ENCODE measurements at regions not wholly inside any gene's neighbourhood (a gene's known extent, or its start where the extent isn't known, plus 50 kb on each side); places are given as distances from the start of the nearest gene placed in this dataset.

DNA sequence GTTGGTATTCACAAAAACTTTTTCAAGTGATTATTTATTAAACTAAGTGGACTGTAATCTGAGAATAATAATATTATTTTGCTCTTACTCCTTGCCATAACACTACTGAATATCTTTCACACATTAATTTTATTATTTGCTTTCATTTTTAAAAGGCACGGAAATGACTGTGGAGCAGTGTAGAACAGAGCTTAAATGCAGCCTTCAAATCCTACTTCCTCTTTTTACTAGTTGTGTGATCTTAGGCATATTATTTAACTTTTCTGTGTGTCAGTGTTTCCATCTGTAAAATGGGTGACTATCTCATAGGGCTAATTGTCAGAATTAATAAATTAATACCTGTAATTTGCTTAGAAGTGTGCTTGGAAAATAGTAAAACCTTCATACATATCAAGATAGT is 55.5 kb upstream of the SLC8A1 start:
- DNase-seq (ENCODE audit: low read depth), result no peak

DNA sequence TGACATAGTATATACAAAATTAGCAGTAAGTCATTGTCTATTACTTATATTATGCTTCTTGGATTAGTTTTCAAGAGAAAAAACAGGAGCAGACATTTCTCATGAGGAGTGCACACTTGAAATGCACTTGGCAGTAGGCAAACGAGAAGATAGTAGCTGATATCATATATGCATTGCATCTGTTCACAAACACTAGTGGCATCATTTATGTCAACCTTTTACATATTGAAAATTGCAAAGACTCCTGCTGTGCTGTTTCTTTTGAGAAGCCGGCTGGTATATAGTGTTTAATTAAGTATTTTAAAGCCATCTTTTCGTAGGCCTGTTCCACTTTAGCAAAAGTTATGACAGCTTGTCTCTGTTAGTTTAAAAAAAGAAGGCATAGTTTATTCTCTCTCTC is 58.4 kb upstream of the SLC8A1 start:
- no peak for DNase-seq (ENCODE audit: low read depth)

DNA sequence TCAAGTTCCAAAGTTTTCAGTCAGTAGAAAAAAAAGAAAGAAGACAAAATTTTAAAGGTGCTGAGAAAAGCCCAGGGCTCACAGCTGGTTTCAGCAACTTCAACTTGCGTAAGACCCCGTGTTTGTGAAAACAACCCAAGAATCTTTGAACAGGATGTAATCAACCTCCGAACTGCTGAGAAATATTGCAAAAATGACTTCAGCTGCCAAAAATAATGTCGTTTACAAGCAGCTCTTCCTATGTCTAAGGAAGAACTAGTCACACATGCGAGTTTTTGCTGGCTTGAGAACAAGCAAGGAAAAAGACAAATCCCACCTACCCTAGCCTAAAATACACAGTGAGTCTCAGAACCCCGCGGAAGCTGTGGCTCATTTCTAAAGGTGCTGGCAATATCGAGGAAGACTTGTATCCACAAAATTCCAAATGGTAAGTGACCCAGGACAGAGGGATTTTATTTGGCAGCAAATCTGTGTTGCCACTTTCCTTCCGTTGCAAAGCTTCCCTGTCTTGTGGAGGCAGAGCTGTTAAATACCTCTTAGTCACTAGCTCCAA is 59.8 kb upstream of the SLC8A1 start:
- peak; percentile 55 for DNase-seq (ENCODE audit: low read depth)

DNA sequence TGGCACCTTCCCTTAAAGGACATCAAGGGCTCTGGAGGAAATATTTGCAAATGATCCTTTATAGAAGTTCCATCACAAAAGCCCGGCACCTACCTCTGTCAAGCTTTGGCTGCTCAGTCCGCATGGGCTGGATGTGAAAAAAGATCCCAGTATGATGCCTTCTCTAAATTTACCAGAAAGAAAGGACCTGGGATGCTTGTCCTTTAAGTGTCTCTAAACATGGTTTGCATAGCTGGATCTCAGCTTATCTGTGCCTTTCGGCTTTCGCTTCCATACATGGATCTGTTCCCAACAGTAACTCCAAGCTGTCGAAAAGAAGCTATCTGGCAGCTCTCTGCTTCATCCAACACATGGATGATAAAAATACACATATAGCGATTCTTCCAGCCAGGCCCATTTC is 60.4 kb upstream of the SLC8A1 start:
- DNase-seq (ENCODE audit: low read depth), result no peak

DNA sequence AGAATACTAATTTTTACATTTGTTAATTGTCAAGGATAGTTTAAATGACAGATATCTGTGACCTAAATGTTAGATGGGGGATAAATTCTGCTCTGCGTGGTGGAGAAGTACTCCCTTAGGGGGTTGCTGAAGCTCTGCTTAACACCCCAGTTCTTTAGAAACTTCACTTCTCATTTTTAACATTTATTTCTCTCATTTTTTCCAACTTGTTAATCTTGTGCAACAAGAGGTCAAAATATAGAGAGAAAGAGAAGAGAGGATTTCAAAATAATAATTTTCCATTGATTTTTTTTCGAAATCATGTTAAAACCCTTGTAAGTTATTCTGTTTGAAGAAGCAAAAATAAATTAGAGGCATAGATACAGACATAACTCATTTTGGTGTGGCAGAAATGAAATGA is 61.3 kb upstream of the SLC8A1 start:
- no peak for DNase-seq (ENCODE audit: low read depth)

DNA sequence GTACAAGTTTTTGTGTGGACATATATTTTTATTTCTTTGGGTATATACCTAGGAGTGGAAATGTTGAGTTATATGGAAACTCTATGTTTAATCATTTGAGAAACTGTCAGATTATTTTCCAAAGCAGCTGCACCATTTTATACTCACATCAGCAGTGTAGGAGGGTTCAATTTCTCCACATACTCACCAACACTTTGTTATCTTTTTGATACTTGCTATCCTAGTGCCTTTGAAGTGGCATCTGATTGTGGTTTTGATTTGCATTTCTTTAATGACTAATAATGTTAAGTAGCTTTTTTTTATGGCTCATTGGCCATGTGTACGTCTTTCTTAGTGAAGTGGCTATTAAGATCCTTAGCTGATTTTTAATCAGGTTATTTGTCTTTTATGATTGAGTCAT is 64.7 kb upstream of the SLC8A1 start:
- DNase-seq (ENCODE audit: low read depth), result no peak

DNA sequence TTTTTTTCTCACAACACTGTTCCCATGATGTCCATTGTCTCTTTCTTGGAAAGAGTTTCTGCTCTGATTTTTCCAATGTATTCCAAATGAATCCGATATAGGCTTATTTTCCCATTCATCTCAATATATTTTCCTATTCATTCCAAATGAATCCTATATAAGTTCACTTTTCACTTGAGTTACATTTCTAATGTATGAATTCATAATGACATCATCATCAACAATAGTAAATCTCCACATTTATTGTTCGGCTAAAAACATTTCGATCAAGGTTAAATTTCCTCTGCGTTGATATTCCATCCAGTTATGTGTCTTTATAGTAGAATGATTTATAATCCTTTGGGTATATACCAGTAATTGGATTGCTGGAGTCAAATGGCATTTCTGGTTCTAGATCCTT is 76.7 kb upstream of the SLC8A1 start:
- DNase-seq (ENCODE audit: low read depth), result no peak

DNA sequence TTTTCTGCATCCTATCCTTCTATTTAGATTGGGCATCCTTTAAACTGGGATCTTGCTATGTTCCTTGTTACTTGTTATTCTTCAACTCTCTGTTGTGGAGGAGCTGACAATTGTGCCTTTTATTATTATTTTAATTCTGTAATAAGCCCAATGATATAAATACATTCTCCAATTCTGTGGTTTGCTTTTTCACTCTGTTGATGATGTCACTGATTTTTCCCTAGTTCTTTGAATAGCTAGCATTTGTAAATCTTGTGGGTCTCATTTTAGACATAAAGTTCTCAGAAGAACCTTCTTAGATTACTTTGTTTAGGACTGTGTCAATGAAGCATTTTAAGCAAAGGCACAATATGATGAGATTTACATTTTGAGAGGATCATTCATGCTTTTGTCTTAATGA is 79.5 kb upstream of the SLC8A1 start:
- DNase-seq (ENCODE audit: low read depth), result no peak

DNA sequence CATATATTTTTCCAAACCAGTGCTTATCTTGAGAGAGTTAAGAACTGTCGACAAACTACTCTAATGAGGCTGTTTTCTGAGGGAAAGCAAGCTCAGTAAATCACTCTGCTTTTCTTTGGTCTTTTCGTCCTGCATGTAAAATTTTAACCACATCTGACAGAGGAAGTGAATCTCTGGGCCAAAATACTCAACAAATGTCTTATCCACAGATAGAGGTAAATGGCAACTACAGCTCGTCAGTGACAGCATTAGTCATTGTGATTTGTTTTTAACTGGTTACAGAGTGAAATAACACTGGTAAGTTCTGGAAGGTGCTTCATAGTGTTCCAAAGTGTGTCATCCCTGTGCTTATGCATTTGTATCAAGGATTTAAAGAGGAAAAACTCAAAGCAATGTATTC is 82.6 kb upstream of the SLC8A1 start:
- DNase-seq (ENCODE audit: low read depth), result no peak

DNA sequence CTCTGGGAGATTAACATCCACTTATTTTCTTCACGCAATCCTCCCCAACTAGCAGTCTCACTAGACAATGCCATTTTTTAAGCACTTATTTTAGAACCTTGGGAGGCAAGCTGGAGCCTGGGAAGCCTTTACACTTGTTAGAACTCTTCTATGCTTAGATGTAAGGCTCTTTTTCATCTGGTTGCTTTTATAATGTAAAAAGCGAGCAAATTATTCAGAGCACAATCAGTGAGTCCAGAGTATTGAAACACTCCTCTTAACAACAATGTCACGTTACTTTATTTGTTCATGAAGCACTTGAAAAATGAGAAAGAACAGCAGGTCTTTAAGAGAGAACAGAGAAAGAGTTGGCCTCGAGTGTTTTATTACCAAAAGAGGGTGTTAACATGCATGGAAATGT is 84.1 kb upstream of the SLC8A1 start:
- no peak for DNase-seq (ENCODE audit: low read depth)

DNA sequence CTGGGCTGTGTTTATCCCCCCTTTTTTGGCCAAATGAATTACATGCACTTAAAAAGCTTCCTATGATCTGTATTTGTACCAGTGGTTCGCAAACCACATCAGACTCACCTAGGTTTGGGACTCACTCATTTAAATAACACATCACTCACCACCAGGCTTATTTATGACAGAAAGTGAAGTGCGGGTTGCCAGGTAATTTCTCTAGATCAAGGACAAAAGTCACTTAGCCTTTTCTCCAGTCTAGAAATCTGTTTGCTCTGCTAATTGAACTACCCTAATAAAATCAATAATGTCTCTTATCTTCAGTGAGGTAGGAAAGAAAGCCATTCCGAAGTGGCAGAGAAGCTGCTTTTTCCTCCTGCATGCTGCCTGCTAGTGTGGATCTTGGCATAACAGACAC is 88.1 kb upstream of the SLC8A1 start:
- DNase-seq (ENCODE audit: low read depth), result no peak

DNA sequence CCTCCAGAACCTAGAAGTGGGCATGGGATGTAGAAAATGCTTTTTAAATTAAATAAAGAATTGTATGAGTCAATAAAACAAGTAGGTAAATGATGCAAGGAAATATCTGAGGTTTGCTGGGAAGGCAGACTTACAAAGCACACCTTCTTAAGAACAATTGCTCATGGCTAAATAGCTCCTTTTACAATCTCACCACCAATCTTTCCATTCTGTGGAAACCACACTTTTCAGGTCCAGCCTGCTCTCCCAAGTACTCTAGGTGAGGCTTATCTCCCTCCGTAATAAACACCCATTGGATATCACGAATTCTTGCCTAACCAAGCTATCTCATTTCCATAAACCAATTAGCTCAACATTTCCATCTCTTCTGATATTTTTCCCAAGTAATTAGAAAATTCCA is 91.5 kb upstream of the SLC8A1 start:
- no peak for DNase-seq (ENCODE audit: low read depth)

DNA sequence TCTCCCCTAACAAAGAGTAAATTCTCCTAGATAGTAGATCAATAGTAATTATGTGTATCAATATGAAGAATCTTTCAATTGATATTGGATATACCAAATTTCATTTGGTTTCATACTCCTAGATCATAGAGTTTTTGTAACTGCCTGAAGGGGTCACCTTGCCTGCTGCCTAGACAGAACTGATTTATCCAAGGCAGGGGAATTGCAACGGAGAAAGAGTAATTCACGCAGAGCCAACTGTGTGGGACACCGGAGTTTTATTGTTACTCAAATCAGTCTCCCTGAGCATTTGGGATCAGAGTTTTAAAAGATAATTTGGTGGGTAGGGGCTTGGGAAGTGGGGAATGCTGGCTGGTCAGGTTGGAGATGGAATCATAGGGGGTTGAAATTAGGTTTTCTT is 92.2 kb upstream of the SLC8A1 start:
- DNase-seq (ENCODE audit: low read depth), result no peak

DNA sequence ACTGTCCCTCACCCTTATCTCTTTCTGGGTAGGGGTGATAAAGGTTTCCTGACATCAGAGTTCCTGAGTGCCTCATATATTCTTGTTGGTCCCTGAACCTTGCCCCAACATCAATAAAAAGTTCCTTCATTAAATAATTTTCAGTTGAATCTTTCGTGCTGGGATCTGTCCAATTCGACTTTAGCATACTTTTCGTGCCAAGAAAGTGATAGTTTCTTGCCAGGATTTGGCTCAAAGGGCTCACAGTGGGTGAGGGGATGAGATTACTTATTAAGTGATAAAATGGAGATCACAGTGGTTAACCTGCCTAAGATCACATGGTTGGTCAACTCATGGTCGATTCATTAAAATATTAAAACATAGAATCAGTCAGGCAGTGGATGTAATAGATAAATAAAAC is 93.8 kb upstream of the SLC8A1 start:
- no peak for DNase-seq (ENCODE audit: low read depth)

DNA sequence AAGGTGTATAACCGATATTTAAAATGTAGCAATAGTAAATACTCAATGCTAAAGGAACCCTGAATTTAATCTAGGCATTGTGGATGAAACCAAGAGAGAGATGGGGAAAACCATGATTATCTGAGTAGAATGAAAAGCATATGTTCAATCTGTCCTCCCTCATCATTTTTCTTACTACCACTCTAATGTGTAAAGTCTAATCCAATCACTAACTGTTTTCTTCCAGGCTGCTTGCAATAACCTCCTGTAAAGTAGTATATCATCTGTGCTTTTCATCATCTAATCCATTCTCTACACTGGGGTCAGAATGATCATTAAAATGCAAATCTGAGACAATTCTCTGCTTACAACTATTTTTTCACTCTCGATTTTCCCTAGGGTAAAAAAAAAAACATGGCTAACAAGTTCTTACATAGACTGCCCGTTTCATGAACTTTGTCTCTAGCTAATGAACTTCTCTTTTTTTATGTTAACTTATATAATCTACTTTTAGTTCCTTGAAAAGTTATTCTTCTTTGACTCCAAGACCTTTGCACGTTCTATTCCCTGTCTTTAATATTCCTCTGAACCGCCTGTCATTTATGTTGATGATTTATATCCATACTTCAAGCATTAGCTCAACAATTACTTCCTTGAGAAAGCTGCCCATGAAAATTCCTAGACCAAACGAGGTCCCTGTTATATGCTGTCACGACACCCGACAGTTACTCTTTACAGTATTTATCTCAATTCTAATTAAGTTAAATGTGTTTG is 94.7 kb upstream of the SLC8A1 start:
- DNase-seq (ENCODE audit: low read depth), result no peak

DNA sequence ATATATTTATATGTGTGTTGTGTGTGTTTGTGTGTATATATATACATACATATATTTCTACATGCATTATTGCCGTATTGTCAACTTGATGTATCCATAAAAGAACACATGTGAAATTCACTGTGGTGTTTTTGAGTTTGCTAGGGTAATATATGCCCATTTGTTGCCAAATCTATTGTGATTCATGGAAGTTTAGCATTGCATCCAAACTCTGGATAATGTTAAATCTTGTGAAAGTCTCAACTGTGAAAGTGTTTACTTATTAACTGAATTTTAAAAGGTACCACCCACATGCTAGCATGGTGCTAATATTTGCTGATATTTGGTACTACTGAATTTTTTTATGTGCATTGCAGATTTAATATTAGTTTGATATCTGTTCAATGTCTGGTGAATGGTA is 96.6 kb upstream of the SLC8A1 start:
- DNase-seq (ENCODE audit: low read depth), result no peak

DNA sequence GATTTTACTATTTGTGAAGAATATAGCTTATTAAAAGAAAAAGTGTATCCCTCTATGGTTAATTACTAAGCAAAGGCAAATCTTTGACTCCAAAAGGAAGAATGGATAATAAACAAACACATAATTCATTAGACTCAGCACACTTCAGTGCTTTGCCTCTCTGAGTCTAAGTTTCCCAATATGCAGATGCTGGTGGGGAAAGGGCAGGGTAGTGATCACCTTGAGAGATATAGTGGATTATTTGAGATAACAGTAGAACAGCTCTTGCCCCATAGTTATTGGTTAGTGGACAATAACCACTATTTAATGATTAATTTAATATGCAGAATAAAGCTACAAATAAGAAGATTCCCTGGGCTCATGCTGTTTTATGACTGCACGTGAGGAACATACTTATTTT is 98.2 kb upstream of the SLC8A1 start:
- no peak for DNase-seq (ENCODE audit: low read depth)

DNA sequence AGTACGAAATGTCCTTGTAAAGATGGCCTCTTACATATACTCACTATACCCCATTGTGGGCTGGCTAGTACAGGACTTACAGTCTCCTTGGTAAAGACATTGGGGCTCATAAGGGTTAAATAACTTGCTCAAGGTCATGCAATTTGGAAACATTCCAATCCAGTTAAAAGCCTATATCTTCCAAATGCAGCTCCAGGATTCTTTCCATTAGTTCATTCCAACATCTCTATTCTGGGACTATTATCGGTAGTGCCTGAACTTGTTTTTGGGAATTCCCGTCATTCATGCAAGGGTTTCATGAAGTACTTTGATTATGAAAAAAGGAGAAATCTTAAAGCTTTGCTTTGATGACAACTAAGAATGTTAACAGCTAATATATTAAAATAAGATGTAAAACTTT is 99.2 kb upstream of the SLC8A1 start:
- DNase-seq (ENCODE audit: low read depth), result no peak

DNA sequence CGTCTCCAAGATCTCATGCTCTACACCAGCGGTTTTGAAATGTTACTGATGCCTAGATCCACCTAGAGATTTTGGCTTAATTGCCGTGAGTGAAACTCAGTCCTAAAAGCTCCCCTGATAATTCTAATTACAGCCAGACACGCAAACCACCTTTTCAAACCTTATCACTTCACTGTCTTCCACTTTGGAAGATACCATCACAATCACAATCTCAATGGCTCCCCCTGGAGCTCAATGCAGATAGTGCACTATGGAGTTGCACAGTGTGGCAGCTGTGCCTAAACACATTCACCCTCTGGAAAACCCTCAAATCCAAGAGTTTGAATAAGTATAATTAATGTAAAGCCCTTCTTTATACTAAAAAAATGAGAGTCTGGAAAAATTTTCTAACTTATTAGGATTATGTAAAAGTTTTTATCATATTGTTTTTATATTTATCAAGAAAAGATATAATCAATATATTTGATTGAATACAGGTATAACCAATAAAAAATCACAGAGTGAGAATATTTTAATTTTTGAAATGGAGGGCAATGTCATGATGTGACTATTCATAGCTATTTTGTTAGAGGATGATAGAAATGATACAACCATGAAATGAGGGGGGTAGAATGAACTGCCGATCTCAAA is 102.9 kb upstream of the SLC8A1 start:
- peak; percentile 6 for DNase-seq (ENCODE audit: low read depth)

DNA sequence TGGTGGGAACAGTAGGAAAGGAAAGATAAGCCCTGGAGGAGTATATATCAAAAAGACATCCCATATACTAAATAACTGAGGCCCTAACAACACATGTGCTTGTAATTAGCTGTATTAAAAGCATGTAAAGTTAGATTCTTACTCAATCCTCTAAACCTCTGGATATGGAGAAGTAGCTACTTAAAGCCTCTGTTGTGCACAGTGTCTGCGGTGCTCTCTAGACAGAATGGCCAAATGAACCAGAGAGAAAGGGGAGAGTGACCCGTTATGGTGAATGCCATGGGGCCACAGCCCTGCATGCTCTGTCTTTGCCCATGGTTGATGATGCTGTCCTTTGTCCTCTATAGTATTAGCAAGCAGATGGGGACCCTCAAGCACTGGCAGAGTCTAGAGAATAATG is 104.4 kb upstream of the SLC8A1 start:
- no peak for DNase-seq (ENCODE audit: low read depth)

DNA sequence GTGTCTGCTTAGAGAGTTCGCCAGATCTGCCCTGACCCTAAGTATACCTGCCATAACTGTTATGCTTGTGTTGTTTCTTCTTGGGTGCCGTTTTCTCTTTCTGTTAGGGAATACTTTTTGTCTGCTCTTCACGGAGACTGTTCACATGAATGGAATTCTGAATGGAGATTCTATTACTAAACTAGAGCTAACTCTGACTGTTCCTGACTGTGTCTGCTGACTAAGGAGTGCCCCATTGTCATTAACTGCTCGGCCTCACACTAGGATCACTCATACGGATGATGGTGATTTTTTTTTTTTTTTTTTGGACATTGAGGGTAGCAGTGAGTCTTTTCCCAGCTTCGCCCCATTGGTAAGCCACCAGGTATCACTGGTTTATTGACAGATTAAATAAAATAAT is 104.8 kb upstream of the SLC8A1 start:
- DNase-seq (ENCODE audit: low read depth), result no peak

DNA sequence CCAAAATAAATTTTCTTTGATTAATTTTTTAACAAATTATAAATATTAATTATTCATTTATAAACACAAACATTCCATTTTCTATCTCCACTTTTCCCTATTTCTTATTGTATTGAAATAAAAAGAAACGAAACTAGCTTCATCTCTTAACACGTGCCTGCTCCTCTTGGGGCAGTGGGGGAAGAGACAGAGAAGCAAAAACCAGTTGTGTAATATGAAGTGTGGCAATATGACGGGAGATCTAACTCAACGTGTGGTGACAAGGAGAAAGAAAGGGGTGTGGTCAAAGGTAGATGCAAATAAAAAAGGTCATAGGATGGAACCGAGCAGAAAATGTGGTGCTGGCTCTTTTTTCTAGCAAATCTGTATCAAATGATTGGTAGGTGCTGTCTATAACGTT is 106.9 kb upstream of the SLC8A1 start:
- no peak for DNase-seq (ENCODE audit: low read depth)

DNA sequence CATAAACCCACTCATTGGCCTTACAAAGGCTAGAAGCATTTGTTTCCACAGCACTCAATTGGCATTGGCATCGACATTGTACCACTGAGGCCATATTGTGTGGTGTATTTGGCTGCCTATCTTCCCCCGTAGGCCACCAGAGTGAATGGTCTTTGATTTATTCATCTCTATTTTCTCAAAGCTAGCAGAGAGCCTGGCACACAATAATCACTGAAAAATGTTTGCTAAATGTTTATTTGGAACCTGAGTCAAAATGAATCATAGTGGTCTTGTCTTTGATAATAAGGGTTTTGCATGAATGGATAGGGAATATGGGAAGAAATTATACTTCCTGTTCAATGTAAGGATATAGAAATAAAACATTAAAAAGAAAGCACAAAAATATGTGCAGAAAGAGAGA is 107.3 kb upstream of the SLC8A1 start:
- no peak for DNase-seq (ENCODE audit: low read depth)

DNA sequence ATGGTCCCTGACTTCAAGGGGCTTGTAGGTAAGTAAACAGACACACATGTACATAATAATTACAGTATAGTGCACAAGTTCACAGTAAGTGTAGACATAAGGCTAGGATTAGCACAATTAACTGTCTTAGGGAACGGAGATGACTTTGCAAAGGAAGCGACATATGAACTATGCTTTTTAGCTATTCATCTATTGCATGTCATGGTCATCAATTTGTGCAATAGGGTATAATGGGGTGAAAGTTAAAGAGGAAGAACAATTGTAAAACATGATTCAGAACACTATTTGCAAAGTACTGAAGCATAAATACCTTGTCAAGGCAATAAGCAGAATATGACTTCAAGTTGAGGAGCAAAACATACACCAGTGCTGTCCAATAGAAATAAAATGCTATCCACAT is 112.3 kb upstream of the SLC8A1 start:
- no peak for DNase-seq (ENCODE audit: low read depth)
